HL-60 (cell line): ENCODE measurements at regions not wholly inside any gene's neighbourhood (a gene's known extent, or its start where the extent isn't known, plus 50 kb on each side); places are given as distances from the start of the nearest gene placed in this dataset.

Experiments used
- CTCF ChIP-seq: IDR thresholded peaks from one replicate; pipeline ENCODE4 v1.5.1; 2011; ENCODE audit warnings: low read length, control low read depth, inconsistent platforms; ENCODE audit not compliant: insufficient read depth
- GABPA ChIP-seq: IDR thresholded peaks from 2 replicates; pipeline ENCODE4 v1.6.1; 2012; ENCODE audit warnings: low read depth
- POLR2AphosphoS5 ChIP-seq: IDR thresholded peaks from 2 replicates; pipeline ENCODE4 v1.6.1; 2012; ENCODE audit warnings: low read depth
- REST ChIP-seq: IDR thresholded peaks from 2 replicates; pipeline ENCODE4 v1.6.1; 2012; ENCODE audit warnings: low read depth; ENCODE audit not compliant: insufficient replicate concordance
- SPI1 ChIP-seq: IDR thresholded peaks from 2 replicates; pipeline ENCODE4 v1.6.1; 2012; ENCODE audit warnings: low read depth, mild to moderate bottlenecking, borderline replicate concordance

GRCh38 chr4:4923201-4923600 is 63.7 kb downstream of the MSX1 start:
- TF ChIP-seq CTCF: no peak
- no peak for TF ChIP-seq POLR2AphosphoS5
- no peak for TF ChIP-seq GABPA
- TF ChIP-seq REST: no peak
- TF ChIP-seq SPI1: no peak
